IMR-90 (cell line): ENCODE measurements at regions not wholly inside any gene's neighbourhood (a gene's known extent, or its start where the extent isn't known, plus 50 kb on each side); places are given as distances from the start of the nearest gene placed in this dataset.

Experiments
- ATAC-seq: fragments of 200-7000 bp; cut with Tn5 transposase; 2 replicates; pipeline ENCODE4 v1.9.1; 2020; ENCODE audit warnings: low read depth, mild to moderate bottlenecking, moderate library complexity
- BruUV-seq: library from RNA; stranded (reverse); fragments of 400-500 nt; replicated peaks from 2 replicates; lab custom pipeline; 2021; lab: Mats Ljungman, UMichigan
- CTCF ChIA-PET: fragments of 300-600 bp; formaldehyde crosslinking; extraction: SDS; loops from one replicate; lab custom pipeline; 2021; ENCODE audit warnings: antibody characterized with exemption; lab: Yijun Ruan, JAX
- POLR2A ChIA-PET: fragments of 300-600 bp; sonication (Branson Sonifier 250); formaldehyde crosslinking; loops from one replicate; lab custom pipeline; 2022; ENCODE audit warnings: antibody characterized with exemption; ENCODE audit not compliant: unreplicated experiment; lab: Charles Lee
- DNase-seq: peaks from one replicate; pipeline ENCODE4 v3.0.0; 2013
- H2AFZ ChIP-seq: replicated peaks from 2 replicates; pipeline ENCODE3; 2013; ENCODE audit warnings: low read length, mild to moderate bottlenecking; ENCODE audit not compliant: poor library complexity
- H2AK5ac ChIP-seq: 2 replicates; pipeline ENCODE4 v1.6.1; 2013; ENCODE audit warnings: low read depth, low read length, inconsistent platforms
- H2AK9ac ChIP-seq: replicated peaks from 2 replicates; pipeline ENCODE3; 2013; ENCODE audit warnings: mild to moderate bottlenecking, low read depth, low read length, moderate library complexity; ENCODE audit not compliant: poor library complexity
- H2BK120ac ChIP-seq: 2 replicates; pipeline ENCODE4 v1.6.1; 2013; ENCODE audit warnings: low read depth, low read length, inconsistent platforms
- H2BK15ac ChIP-seq: 3 replicates; pipeline ENCODE4 v1.6.1; 2013; ENCODE audit warnings: low read depth, low read length, inconsistent platforms
- H2BK20ac ChIP-seq: 2 replicates; pipeline ENCODE4 v1.6.1; 2013; ENCODE audit warnings: low read depth, mild to moderate bottlenecking, inconsistent platforms, low read length, moderate library complexity
- H2BK5ac ChIP-seq: 2 replicates; pipeline ENCODE4 v1.6.1; 2013; ENCODE audit warnings: mild to moderate bottlenecking, low read depth, low read length, inconsistent platforms; ENCODE audit not compliant: poor library complexity, severe bottlenecking
- H3K14ac ChIP-seq: replicated peaks from 2 replicates; pipeline ENCODE4 v1.6.1; 2013; ENCODE audit warnings: low read depth, low read length, inconsistent platforms
- H3K18ac ChIP-seq: 2 replicates; pipeline ENCODE4 v1.6.1; 2013; ENCODE audit warnings: low read depth, low read length, control low read depth
- H3K23ac ChIP-seq: 2 replicates; pipeline ENCODE4 v1.6.1; 2013; ENCODE audit warnings: low read depth, low read length, inconsistent platforms
- H3K27ac ChIP-seq: 2 replicates; pipeline ENCODE4 v1.5.1; 2013; ENCODE audit warnings: mild to moderate bottlenecking, control low read depth, low read length; ENCODE audit not compliant: insufficient read depth
- H3K27me3 ChIP-seq: 2 replicates; pipeline ENCODE4 v1.6.1; 2013; ENCODE audit warnings: low read length; ENCODE audit not compliant: control insufficient read depth, insufficient read depth
- H3K36me3 ChIP-seq: 2 replicates; pipeline ENCODE4 v1.6.1; 2013; ENCODE audit warnings: low read length, mixed read lengths; ENCODE audit not compliant: control insufficient read depth, insufficient read depth
- H3K4ac ChIP-seq: 2 replicates; pipeline ENCODE4 v1.6.1; 2013; ENCODE audit warnings: low read depth, low read length, inconsistent platforms
- H3K4me1 ChIP-seq: 2 replicates; pipeline ENCODE4 v1.6.1; 2013; ENCODE audit warnings: low read length, mixed read lengths; ENCODE audit not compliant: control insufficient read depth, insufficient read depth
- H3K4me2 ChIP-seq: 2 replicates; pipeline ENCODE4 v1.6.1; 2013; ENCODE audit warnings: low read depth, mild to moderate bottlenecking, control low read depth, low read length, moderate library complexity
- H3K4me3 ChIP-seq: 2 replicates; pipeline ENCODE4 v1.5.1; 2013; ENCODE audit warnings: low read depth, mild to moderate bottlenecking, control low read depth, low read length, moderate library complexity; ENCODE audit not compliant: insufficient read depth
- H3K56ac ChIP-seq: 2 replicates; pipeline ENCODE4 v1.6.1; 2013; ENCODE audit warnings: low read length, inconsistent platforms; ENCODE audit not compliant: insufficient read depth; ENCODE audit errors: extremely low read depth
- H3K79me1 ChIP-seq, 2 experiments: 2 replicates each; pipeline ENCODE4 v1.6.1; 2013; ENCODE audit warnings: low read length in 2 of 2, inconsistent platforms in 1 of 2, low read depth in 1 of 2
- H3K9ac ChIP-seq: 2 replicates; pipeline ENCODE4 v1.6.1; 2013; ENCODE audit warnings: low read depth, low read length, control low read depth
- H3K9me1 ChIP-seq: 2 replicates; pipeline ENCODE4 v1.6.1; 2013; ENCODE audit warnings: low read length, inconsistent platforms; ENCODE audit not compliant: insufficient read depth
- H3K9me3 ChIP-seq: 2 replicates; pipeline ENCODE4 v1.6.1; 2013; ENCODE audit warnings: low read length; ENCODE audit not compliant: control insufficient read depth, insufficient read depth
- H4K20me1 ChIP-seq: 2 replicates; pipeline ENCODE4 v1.6.1; 2013; ENCODE audit warnings: low read length, inconsistent platforms; ENCODE audit not compliant: insufficient read depth
- H4K5ac ChIP-seq: 2 replicates; pipeline ENCODE4 v1.6.1; 2013; ENCODE audit warnings: mild to moderate bottlenecking, low read depth, low read length, control low read depth
- H4K8ac ChIP-seq, 2 experiments: 2 replicates each; pipeline ENCODE4 v1.6.1; 2013; ENCODE audit warnings: low read depth in 2 of 2, low read length in 2 of 2, control low read depth in 1 of 2, inconsistent platforms in 1 of 2
- H4K91ac ChIP-seq: 2 replicates; pipeline ENCODE4 v1.6.1; 2013; ENCODE audit warnings: low read depth, low read length, inconsistent platforms; ENCODE audit not compliant: insufficient read depth
- ELK1 ChIP-seq: fragments of 150-350 bp; IDR thresholded peaks from 2 replicates; pipeline ENCODE4 v1.6.1; 2016; ENCODE audit warnings: low read depth, mild to moderate bottlenecking, low read length, moderate library complexity, borderline replicate concordance
- MAFK ChIP-seq: IDR thresholded peaks from 2 replicates; pipeline ENCODE4 v1.6.1; 2012; ENCODE audit warnings: low read depth, low read length, improper control_type of control experiment
- MXI1 ChIP-seq: IDR thresholded peaks from 2 replicates; pipeline ENCODE4 v1.6.1; 2012; ENCODE audit warnings: low read depth, mild to moderate bottlenecking, low read length, moderate library complexity, borderline replicate concordance
- RAD21 ChIP-seq: IDR thresholded peaks from 2 replicates; pipeline ENCODE4 v1.6.1; 2012; ENCODE audit warnings: low read length, improper control_type of control experiment
- whole genome bisulfite sequencing, 2 experiments: methylation state at CpG; one replicate each; pipeline versions ENCODE4 v1.1.5 to v1.1.7; 2013; ENCODE audit warnings: missing lambda C conversion rate in 2 of 2; ENCODE audit not compliant: insufficient read length in 1 of 2; ENCODE audit errors: extremely low coverage in 2 of 2; 5-methylcytosine and 5-hydroxymethylcytosine counted together
- dilution Hi-C: fragments of 300-500 bp; cut with HindIII; formaldehyde crosslinking; loops from one replicate; pipeline ENCODE4 v1.14.3; 2018; ENCODE audit warnings: low sequenced_read_pairs; ENCODE audit not compliant: unreplicated experiment
- in situ Hi-C: fragments of 300-500 bp; cut with MboI; formaldehyde crosslinking; loops from 3 replicates; pipeline ENCODE4 v1.14.3; 2019; ENCODE audit warnings: low sequenced_read_pairs, inconsistent platforms, mixed read lengths
- intact Hi-C: fragments of 100-400 bp; cut with micrococcal nuclease; formaldehyde crosslinking; loops from 2 replicates; pipeline ENCODE4 v1.10.0; 2022

- no peak for TF ChIP-seq MXI1
Observed at GRCh38 chr11:31987118-31988005, 103.5 kb upstream of the RCN1 start (continued).

- in situ Hi-C loops, result no loop called here
- Histone ChIP-seq H2AK9ac (no peak overlapping the region), H3K56ac (no peak overlapping the region), H2AK5ac (no peak overlapping the region), H3K14ac (no peak overlapping the region), H3K79me1 (no peaks in the 10 kb centered on the region), H3K23ac (no peak overlapping the region), H2AFZ (no peak overlapping the region), H4K91ac (no peak overlapping the region), H3K27ac (no peak overlapping the region), H3K4me1 (no peaks in the 10 kb centered on the region), H3K9me3 (peaks cover 4% of the 10 kb centered on the region; the same call in 1 of the 2 replicates), H3K18ac (no peak overlapping the region), H2BK120ac (no peak overlapping the region), H2BK15ac (no peak overlapping the region), H3K36me3 (no peaks in the 10 kb centered on the region), H4K5ac (no peak overlapping the region), H3K9ac (no peak overlapping the region), H4K8ac (no peak overlapping the region), H4K20me1 (no peaks in the 10 kb centered on the region), H3K9me1 (no peaks in the 10 kb centered on the region), H3K4me3 (no peak overlapping the region), H2BK5ac (no peak overlapping the region), H3K4ac (no peak overlapping the region), H3K27me3 (peaks cover 50% of the 10 kb centered on the region), H3K4me2 (no peak overlapping the region), H2BK20ac (no peak overlapping the region)
- CTCF ChIA-PET, result interaction anchor here (1.3 kb wide), 1 partner anchor 21 kb away, joined by 4 read pairs; no protein-coding TSS in a partner anchor
- ATAC-seq, result no peak
- BruUV-seq, result no TSS peak
- TF ChIP-seq MAFK, result no peak
- TF ChIP-seq RAD21, result no peak
- TF ChIP-seq ELK1, result no peak
- DNase-seq, result no peak
- 14% methylated on average over 3 of the region's 10 CpGs; no CpG with 5 or more reads in 1 of the 2 experiments for WGBS, 2 experiments
- POLR2A ChIA-PET, result no interaction called here
- dilution Hi-C loops, result no loop called here
- intact Hi-C loops, result no loop called here
Observed at GRCh38 chr11:31986201-31986889, 104.5 kb upstream of the RCN1 start.
